HG03196 (cell line): ENCODE measurements at regions not wholly inside any gene's neighbourhood (a gene's known extent, or its start where the extent isn't known, plus 50 kb on each side); places are given as distances from the start of the nearest gene placed in this dataset.

Source experiments
- ATAC-seq: cut with Tn5 transposase; IDR thresholded peaks from one replicate; pipeline ENCODE4 v1.9.1; 2021; ENCODE audit not compliant: unreplicated experiment

DNA sequence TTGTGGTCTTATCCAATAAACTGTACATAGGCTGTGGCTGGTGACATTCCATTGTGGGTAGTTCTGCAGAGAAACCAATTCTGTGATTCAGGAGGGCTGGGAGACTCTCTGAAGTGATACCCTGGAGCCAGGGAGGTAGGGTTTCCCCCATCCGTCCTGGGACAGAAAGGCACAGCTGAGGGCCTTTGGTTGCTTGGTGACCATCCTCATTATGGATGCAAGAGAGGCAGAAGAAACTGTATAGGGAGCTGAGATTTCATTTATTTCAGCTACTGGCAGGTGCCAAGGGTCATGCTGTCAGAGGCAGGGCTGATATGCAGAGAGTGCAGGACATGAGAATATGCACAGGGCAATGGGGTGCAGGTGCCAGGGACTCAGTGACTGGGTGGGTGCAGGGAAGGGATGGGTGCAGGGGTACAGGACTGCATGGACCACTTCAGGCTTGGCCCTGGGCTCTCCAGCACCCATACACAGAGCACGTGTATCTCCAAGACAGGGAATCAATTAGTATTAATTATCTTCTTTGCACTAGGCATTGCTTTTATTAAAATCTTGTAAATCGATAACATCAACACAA, 236.5 kb downstream of the ICE1 start:
- ATAC-seq: no peak

DNA sequence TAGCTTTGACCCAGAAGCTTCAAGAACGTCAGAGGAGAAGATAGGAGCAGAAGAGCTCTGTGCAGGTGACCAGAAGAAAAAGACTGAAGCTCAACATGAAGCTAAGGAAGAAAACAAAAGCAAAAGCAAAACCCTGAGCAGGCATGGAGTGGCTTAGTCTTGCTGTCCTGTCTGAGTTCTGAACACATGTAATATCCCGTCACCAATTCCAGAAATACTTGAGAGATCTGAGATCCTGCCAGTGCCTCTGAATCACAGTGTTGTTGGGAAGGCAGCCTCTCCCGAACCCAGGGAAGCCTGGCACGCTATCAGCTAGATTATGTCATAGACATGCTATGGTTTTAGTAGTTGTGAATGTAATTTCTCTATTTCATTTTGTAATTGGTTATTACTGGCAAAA, 235.7 kb downstream of the ICE1 start:
- no peak for ATAC-seq

DNA sequence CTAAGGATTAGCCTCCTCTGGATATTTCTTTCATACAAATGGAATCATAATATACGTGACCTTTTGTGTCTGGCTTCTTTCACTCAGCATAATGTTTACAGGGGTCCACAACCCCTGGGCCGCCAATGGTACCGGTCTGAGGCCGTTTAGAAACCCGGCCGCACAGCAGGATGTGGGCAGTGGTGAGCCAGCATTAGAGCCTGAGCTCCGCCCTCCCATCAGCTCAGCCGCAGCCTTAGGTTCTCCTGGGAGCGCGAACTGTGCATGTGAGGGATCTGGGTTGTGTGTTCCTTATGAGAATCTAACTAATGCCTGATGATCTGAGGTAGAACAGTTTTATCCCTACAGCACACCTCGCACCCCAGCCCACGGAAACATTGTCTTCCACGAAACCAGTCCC, 229.7 kb downstream of the ICE1 start:
- no peak for ATAC-seq

- ATAC-seq: no peak
Measured at GRCh38 chr5:5650949-5651348, 228.5 kb downstream of the ICE1 start.

DNA sequence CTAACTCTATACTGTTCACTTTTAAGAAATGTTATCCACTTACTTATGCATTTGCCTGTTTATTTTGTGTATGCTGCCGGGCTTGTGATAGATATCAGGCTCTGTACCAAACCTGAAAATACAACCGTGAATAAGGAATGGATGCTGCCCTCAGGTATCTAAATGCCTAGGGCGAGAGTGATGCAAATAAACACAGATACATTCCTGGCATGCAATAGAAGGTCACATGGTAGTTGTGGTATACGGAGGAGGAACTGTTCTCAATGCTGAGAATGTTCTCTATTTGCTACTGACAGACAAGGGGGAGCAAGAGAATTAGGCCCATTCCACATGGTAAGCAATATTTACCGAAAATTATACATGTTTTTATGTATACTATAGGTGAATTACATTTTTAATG, 227.8 kb downstream of the ICE1 start:
- ATAC-seq: no peak

DNA sequence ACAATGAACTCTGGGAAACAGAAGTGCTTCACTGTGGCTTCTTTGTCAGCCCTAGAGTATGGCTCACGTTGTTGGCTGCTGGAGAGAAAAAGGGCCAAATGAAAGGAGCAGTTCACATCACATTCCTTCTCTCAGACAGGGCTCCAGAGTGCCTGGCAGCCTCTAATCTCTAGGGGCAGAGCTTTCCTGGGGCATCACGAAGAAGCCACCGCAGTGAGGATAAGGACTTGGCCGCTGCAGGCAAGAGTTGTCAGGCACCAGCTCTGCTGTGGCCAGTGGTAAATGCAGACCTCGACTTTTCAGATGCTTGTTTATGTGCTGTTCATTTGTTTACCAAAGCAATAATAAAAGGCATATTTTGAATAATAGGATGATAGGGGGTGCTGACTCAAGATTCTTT, 227.2 kb downstream of the ICE1 start:
- ATAC-seq: no peak

- no peak for ATAC-seq
Measured at GRCh38 chr5:5648694-5649093, 226.2 kb downstream of the ICE1 start.

DNA sequence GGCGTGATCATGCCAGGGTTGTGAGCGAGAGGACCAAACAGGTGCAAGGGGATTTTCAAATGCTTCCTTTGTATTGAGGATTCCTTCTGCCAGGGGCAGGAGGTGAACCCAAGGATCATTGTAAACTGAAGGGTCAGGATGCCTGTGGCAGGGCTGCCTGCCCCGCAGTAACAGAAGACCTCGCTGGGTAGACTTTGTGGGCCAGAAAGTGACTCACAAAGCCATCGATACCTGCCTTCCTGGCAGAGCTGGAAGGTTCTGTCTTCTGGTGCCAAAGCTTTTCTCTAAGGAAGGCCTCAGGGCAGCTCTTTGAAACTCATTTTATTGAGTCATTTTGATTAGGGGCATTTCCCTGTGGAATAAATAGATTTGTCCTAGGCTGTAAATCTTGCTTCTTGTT, 223.4 kb downstream of the ICE1 start:
- no peak for ATAC-seq

- ATAC-seq: no peak
Measured at GRCh38 chr5:5645198-5645597, 222.7 kb downstream of the ICE1 start.

- no peak for ATAC-seq
Measured at GRCh38 chr5:5644249-5644648, 221.8 kb downstream of the ICE1 start.

DNA sequence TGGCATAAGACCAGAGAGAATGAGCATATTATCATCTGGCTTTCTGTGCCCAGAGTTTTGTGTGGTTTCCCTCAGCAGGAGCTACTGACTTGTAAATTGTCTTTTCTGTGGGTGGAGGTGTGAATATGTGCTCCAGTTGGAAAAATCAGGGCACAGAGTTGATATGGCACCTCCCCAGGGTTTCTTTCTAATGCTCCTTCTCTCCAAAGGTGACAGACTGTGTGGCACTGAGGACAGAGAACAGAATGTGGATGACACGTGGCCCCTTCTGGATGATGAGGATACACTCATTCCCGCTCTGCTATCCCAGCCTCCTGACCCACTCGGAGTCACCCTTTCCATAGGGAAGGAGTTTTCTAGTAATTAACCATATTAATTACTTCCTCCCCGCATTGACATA, 221.0 kb downstream of the ICE1 start:
- no peak for ATAC-seq

DNA sequence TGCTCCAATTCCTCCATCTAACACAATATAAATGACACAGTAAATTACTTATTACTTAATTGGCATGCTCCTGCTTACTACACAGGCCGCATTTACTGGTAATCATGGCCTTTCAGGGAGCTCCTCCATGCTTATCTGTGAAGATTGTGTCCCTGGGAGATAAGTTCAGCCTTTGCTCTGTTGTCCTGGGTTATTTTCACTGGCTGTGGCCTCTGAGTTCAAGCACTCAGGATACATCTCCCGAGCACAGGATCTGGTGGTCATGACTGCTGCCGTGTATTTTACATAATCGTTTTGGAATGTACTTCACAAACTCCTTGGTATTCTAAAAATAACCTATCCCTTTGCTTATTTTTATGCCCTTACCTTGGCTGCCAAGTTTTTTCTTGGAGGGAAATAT, 215.7 kb downstream of the ICE1 start:
- no peak for ATAC-seq

GRCh38 chr5:5637173-5637572, 214.7 kb downstream of the ICE1 start:
- ATAC-seq: no peak

DNA sequence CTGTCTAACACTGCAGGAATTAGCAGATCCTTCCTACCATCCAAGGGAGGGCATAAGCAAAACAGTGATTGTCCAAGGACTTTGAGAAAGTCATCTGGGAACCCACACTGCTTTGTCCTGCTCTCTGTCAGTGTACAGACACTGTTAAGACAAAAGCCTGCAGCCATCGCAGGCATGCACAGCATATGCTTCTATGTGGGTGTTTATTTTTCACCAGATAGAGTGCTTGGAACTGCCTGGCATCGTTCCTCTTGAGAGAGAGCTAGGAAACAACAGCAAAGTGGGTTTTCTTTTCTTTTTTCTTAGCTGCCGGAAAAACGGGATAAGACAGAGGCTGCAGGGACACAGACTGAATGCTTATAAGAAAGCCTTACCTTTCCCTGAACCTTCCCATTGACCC, 212.3 kb downstream of the ICE1 start:
- ATAC-seq: no peak

DNA sequence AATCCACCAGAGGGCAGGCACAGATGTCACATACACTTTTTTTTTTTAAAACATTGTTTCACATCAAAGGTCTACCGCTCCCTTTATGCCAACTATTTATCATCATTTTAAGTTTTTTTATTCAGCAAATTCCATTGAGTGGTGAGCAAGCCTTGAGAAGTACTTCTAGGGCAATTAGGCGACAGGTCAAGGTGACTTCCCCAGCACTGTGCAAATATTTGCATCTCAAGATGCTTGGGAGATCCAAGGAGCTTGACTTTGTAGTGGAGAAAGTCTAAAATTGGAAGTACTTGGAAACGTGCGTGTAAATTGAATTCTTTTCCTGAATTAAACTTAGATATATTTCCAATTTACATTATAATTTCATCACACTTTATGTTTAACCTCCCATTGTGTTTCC, 211.1 kb downstream of the ICE1 start:
- no peak for ATAC-seq

GRCh38 chr5:5632678-5633077, 210.2 kb downstream of the ICE1 start:
- no peak for ATAC-seq

- ATAC-seq: no peak
Measured at GRCh38 chr5:5629607-5629978, 207.1 kb downstream of the ICE1 start.

DNA sequence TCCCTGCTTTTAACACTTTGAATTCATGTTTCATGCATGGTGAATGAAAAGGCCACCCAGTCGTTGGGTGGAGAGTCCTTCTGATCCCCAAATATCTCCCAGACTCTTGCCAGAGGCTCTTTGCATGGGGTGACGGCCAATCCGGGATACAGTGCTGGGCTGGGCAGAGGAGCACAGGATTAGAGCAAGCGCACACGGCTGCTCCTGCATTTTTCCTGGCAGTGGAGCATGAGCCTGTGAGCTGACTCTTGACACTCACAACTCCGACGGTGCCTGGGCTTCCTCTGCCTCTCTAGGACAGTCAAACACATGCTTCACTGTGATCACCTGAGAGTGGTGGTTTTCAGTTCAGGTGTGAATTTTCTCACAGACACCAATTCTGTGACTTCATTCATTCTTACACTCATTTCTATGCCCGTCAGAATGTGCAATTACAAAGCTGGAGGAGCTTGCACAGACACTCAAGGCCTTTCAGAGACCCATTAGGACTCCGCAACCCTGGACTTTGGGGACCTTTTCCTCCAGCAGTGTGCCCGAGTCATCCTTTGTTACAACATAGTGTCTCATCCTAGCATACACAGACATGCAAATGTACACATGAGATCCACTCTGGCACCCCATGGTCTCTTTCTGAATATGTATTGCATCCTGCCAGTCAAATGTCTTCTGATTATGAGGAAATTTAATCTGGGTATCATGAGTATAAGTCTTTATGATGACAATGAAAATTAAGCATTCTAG, 206.6 kb downstream of the ICE1 start:
- no peak for ATAC-seq

- ATAC-seq: no peak
Measured at GRCh38 chr5:5626412-5626811, 203.9 kb downstream of the ICE1 start.

DNA sequence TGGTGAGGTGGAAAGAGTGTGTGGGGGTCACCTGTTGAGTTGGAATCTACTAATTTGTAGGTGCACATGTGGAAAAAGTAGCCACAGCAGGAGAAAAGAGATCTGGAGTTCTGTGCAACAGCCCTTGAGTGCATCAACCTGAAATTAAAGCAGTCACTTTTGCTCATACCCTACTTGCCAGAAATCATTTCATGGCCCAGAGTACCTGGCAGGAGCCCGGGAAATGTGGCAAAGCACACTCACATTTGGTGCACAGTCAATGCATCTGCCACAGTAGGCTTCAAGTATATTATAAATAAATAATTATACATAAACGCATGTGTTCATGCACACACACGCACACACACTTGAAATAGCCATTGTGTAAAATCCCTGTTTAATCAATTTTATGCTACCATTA, 203.0 kb downstream of the ICE1 start:
- ATAC-seq: no peak

GRCh38 chr5:5623397-5623796, 200.9 kb downstream of the ICE1 start:
- ATAC-seq: no peak

DNA sequence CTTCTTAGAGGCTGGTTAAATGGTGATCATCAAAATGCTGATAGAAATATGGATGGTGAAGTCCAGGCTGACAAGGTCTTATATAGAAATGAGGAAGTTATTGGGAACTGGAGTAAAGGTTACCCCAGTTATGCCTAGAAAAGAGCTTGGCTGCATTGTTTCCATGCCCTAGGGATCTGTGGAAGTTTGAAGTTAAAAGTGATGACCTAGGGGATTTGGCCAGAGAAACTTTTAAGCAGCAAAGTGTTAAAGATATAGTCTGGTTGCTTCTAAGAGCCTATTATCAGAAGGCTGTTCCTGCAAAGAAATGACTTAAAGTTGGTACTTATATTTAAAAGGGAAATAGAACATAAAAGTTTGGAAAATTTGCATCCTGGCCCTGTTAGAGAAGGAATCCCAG, 200.3 kb downstream of the ICE1 start:
- ATAC-seq: no peak

DNA sequence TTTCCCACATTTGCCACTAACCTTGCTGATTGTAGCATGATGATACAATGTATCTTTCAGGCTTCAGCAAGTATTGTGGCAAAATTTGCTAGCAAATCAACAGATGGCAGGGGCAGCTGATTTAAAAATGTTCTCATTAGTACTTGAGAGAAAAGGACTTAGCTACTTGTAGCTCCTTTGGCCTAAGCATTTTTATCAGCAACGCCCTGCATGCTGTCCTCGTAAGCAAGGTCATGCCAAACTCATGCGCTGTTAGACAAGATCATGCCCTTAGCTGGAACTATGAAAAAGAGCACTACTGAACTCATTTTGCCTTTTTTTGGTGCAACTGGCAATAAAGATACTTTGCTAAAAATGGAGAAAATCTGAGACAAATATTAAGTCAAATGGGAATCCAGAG, 197.1 kb downstream of the ICE1 start:
- ATAC-seq: no peak
